OCI-LY7 (cell line): ENCODE measurements at regions not wholly inside any gene's neighbourhood (a gene's known extent, or its start where the extent isn't known, plus 50 kb on each side); places are given as distances from the start of the nearest gene placed in this dataset.

Source experiments
- EZH2phosphoT487 ChIP-seq: fragments of 200-600 bp; sonication (generic); IDR thresholded peaks from 2 replicates; pipeline ENCODE4 v1.6.1; 2018; ENCODE audit warnings: low read depth, borderline replicate concordance, mild to moderate bottlenecking, mixed run types, antibody characterized with exemption, low read length, moderate library complexity, mixed read lengths
- TF ChIP-seq, protein P1 (sequence below): fragments of 200-600 bp; sonication (generic); conservative IDR thresholded peaks from 2 replicates; pipeline ENCODE4 v1.5.1; 2014; ENCODE audit warnings: mild to moderate bottlenecking, antibody characterized with exemption, low read length, moderate library complexity, mixed read lengths

DNA sequence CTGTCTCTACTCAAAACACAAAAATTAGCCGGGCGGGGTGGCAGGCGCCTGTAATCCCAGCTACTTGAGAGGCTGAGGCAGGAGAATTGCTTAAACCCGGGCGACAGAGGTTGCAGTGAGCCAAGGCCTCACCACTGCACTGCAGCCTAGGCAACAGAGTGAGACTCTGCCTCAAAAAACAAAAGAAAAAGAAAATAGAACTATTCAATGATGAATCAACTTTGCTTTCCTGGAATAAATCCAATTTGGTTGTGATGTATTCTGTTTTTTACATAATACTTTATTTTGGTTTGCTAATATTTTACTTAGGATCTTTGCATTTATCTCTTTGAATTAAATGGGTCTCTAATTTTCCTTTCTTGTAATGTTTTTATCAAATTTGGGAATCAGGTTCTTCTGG lies 86.3 kb upstream of the MBOAT2 start:
- TF ChIP-seq EZH2phosphoT487, result no peak
- TF ChIP-seq, protein P1, sequence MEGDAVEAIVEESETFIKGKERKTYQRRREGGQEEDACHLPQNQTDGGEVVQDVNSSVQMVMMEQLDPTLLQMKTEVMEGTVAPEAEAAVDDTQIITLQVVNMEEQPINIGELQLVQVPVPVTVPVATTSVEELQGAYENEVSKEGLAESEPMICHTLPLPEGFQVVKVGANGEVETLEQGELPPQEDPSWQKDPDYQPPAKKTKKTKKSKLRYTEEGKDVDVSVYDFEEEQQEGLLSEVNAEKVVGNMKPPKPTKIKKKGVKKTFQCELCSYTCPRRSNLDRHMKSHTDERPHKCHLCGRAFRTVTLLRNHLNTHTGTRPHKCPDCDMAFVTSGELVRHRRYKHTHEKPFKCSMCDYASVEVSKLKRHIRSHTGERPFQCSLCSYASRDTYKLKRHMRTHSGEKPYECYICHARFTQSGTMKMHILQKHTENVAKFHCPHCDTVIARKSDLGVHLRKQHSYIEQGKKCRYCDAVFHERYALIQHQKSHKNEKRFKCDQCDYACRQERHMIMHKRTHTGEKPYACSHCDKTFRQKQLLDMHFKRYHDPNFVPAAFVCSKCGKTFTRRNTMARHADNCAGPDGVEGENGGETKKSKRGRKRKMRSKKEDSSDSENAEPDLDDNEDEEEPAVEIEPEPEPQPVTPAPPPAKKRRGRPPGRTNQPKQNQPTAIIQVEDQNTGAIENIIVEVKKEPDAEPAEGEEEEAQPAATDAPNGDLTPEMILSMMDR, result no peak
